Parathyroid adenoma (tissue), 2 donors: ENCODE measurements at regions not wholly inside any gene's neighbourhood (a gene's known extent, or its start where the extent isn't known, plus 50 kb on each side); places are given as distances from the start of the nearest gene placed in this dataset.

Experiments used
- H2AFZ ChIP-seq: fragments of 300-600 bp; sonication (generic); one replicate; pipeline ENCODE4 v1.7.0; 2017; ENCODE audit warnings: antibody characterized with exemption, mild to moderate bottlenecking
- H3K27ac ChIP-seq: fragments of 300-600 bp; sonication (generic); one replicate; pipeline ENCODE4 v1.7.0; 2017
- H3K27me3 ChIP-seq: fragments of 300-600 bp; sonication (generic); one replicate; pipeline ENCODE4 v1.7.0; 2017; ENCODE audit warnings: low read length; ENCODE audit not compliant: control insufficient read depth, insufficient read depth
- H3K36me3 ChIP-seq: fragments of 300-600 bp; sonication (generic); one replicate; pipeline ENCODE4 v1.7.0; 2017; ENCODE audit warnings: low read length; ENCODE audit not compliant: control insufficient read depth, insufficient read depth
- H3K4me1 ChIP-seq: fragments of 300-600 bp; sonication (generic); one replicate; pipeline ENCODE4 v1.7.0; 2017; ENCODE audit warnings: control low read depth
- H3K4me2 ChIP-seq: fragments of 300-600 bp; sonication (generic); one replicate; pipeline ENCODE4 v1.7.0; 2017; ENCODE audit warnings: low read length
- H3K4me3 ChIP-seq: fragments of 300-600 bp; sonication (generic); one replicate; pipeline ENCODE4 v1.7.0; 2017; ENCODE audit warnings: low read depth, low read length
- H3K79me2 ChIP-seq: fragments of 300-600 bp; sonication (generic); one replicate; pipeline ENCODE4 v1.7.0; 2017; ENCODE audit warnings: control low read depth
- H3K9ac ChIP-seq: fragments of 300-600 bp; sonication (generic); one replicate; pipeline ENCODE4 v1.7.0; 2017; ENCODE audit warnings: mild to moderate bottlenecking
- H3K9me3 ChIP-seq: fragments of 300-600 bp; sonication (generic); one replicate; pipeline ENCODE4 v1.7.0; 2017; ENCODE audit warnings: low read length; ENCODE audit not compliant: control insufficient read depth
- CTCF ChIP-seq: fragments of 300-600 bp; sonication (generic); IDR thresholded peaks from one replicate; pipeline ENCODE4 v1.7.0; 2017; ENCODE audit warnings: antibody characterized with exemption, mild to moderate bottlenecking
- donor health status: primary hyperparathyroidism.

- Histone ChIP-seq H3K9me3 (no peaks in the 10 kb centered on the region), H3K4me1 (no peaks in the 10 kb centered on the region), H3K4me2 (no peak overlapping the region), H3K36me3 (no peaks in the 10 kb centered on the region), H3K4me3 (no peak overlapping the region), H3K9ac (no peak overlapping the region), H3K27me3 (no peaks in the 10 kb centered on the region), H3K79me2 (no peaks in the 10 kb centered on the region), H3K27ac (no peak overlapping the region), H2AFZ (no peak overlapping the region)
- no peak for TF ChIP-seq CTCF
Observed at GRCh38 chr1:168401341-168401740, 120.7 kb downstream of the TBX19 start.

GRCh38 chr1:168400139-168400538 is 119.5 kb downstream of the TBX19 start:
- no peak overlapping the region for H3K4me3 ChIP-seq
- no peaks in the 10 kb centered on the region for H3K27me3 ChIP-seq
- no peaks in the 10 kb centered on the region for H3K4me1 ChIP-seq
- TF ChIP-seq CTCF, result no peak
- no peak overlapping the region for H3K9ac ChIP-seq
- H3K27ac ChIP-seq, result no peak overlapping the region
- no peaks in the 10 kb centered on the region for H3K36me3 ChIP-seq
- H3K4me2 ChIP-seq, result no peak overlapping the region
- H3K9me3 ChIP-seq, result no peaks in the 10 kb centered on the region
- no peaks in the 10 kb centered on the region for H3K79me2 ChIP-seq
- no peak overlapping the region for H2AFZ ChIP-seq

GRCh38 chr1:168397806-168398205 is 117.1 kb downstream of the TBX19 start:
- Histone ChIP-seq H3K4me3 (no peak overlapping the region), H3K9ac (no peak overlapping the region), H3K4me1 (no peaks in the 10 kb centered on the region), H3K27ac (no peak overlapping the region), H3K36me3 (no peaks in the 10 kb centered on the region), H3K4me2 (no peak overlapping the region), H3K27me3 (no peaks in the 10 kb centered on the region), H3K79me2 (no peaks in the 10 kb centered on the region), H2AFZ (no peak overlapping the region), H3K9me3 (no peaks in the 10 kb centered on the region)
- no peak for TF ChIP-seq CTCF

GRCh38 chr1:168396940-168397684 is 116.4 kb downstream of the TBX19 start:
- no peak overlapping the region for H3K27ac ChIP-seq
- no peak overlapping the region for H3K4me2 ChIP-seq
- no peaks in the 10 kb centered on the region for H3K36me3 ChIP-seq
- H2AFZ ChIP-seq, result no peak overlapping the region
- H3K4me3 ChIP-seq, result no peak overlapping the region
- no peaks in the 10 kb centered on the region for H3K4me1 ChIP-seq
- H3K27me3 ChIP-seq, result no peaks in the 10 kb centered on the region
- H3K9ac ChIP-seq, result no peak overlapping the region
- no peak for TF ChIP-seq CTCF
- no peaks in the 10 kb centered on the region for H3K9me3 ChIP-seq
- H3K79me2 ChIP-seq, result no peaks in the 10 kb centered on the region

GRCh38 chr1:168396508-168396907 is 115.8 kb downstream of the TBX19 start:
- TF ChIP-seq CTCF, result no peak
- H3K4me2 ChIP-seq, result no peak overlapping the region
- H3K4me3 ChIP-seq, result no peak overlapping the region
- no peaks in the 10 kb centered on the region for H3K27me3 ChIP-seq
- no peak overlapping the region for H2AFZ ChIP-seq
- H3K27ac ChIP-seq, result no peak overlapping the region
- no peaks in the 10 kb centered on the region for H3K9me3 ChIP-seq
- no peaks in the 10 kb centered on the region for H3K36me3 ChIP-seq
- H3K9ac ChIP-seq, result no peak overlapping the region
- H3K79me2 ChIP-seq, result no peaks in the 10 kb centered on the region
- H3K4me1 ChIP-seq, result no peaks in the 10 kb centered on the region
